ENCODE measurements at regions not wholly inside any gene's neighbourhood (a gene's known extent, or its start where the extent isn't known, plus 50 kb on each side); places are given as distances from the start of the nearest gene placed in this dataset.

- no peak for TF ChIP-seq CTCF (IDR thresholded peaks at IDR 0.05; ENCODE audit: low read depth, low read length)
- POLR2A ChIA-PET: no interaction called here
- H3K9me3 ChIP-seq (ENCODE audit: control insufficient read depth, insufficient read depth, low read length): no peaks in the 10 kb centered on the region
These were observed 163.5 kb upstream of the TCF4 start for GRCh38 chr18:55751476-55751875.

GRCh38 chr18:55748227-55748738, 160.3 kb upstream of the TCF4 start:
- Histone ChIP-seq H3K9me3 (ENCODE audit: control insufficient read depth, insufficient read depth, low read length) (no peaks in the 10 kb centered on the region), H3K27me3 (ENCODE audit: control insufficient read depth, insufficient read depth, low read length) (no peaks in the 10 kb centered on the region), H3K27ac (ENCODE audit: low read depth, low read length) (no peak overlapping the region), H3K4me3 (ENCODE audit: low read depth, low read length) (no peak overlapping the region)
- CTCF ChIA-PET: no interaction called here
- no peak for DNase-seq (ENCODE audit: low read depth, low spot score)
- POLR2A ChIA-PET: no interaction called here
- TF ChIP-seq CTCF (IDR thresholded peaks at IDR 0.05; ENCODE audit: low read depth, low read length): no peak

More at GRCh38 chr18:55751476-55751875, 163.5 kb upstream of the TCF4 start:
- no peak overlapping the region for H3K4me3 ChIP-seq (ENCODE audit: low read depth, low read length)
- CTCF ChIA-PET: no interaction called here
- no peak for DNase-seq (ENCODE audit: low read depth, low spot score)
- H3K27me3 ChIP-seq (ENCODE audit: control insufficient read depth, insufficient read depth, low read length): no peaks in the 10 kb centered on the region
- H3K27ac ChIP-seq (ENCODE audit: low read depth, low read length): no peak overlapping the region

GRCh38 chr18:55744206-55744605, 156.2 kb upstream of the TCF4 start:
- ChIA-PET POLR2A (no interaction called here), CTCF (interaction anchor here (0.9 kb wide), 1 partner anchor 30 kb away, joined by 3 read pairs; no protein-coding TSS in a partner anchor)
- Histone ChIP-seq H3K27me3 (ENCODE audit: control insufficient read depth, insufficient read depth, low read length) (no peaks in the 10 kb centered on the region), H3K4me3 (ENCODE audit: low read depth, low read length) (no peak overlapping the region), H3K27ac (ENCODE audit: low read depth, low read length) (no peak overlapping the region), H3K9me3 (ENCODE audit: control insufficient read depth, insufficient read depth, low read length) (no peaks in the 10 kb centered on the region)
- no peak for DNase-seq (ENCODE audit: low read depth, low spot score)
- no peak for TF ChIP-seq CTCF (IDR thresholded peaks at IDR 0.05; ENCODE audit: low read depth, low read length)

GRCh38 chr18:55743736-55744135, 155.7 kb upstream of the TCF4 start:
- DNase-seq (ENCODE audit: low read depth, low spot score): no peak
- no peak overlapping the region for H3K4me3 ChIP-seq (ENCODE audit: low read depth, low read length)
- H3K9me3 ChIP-seq (ENCODE audit: control insufficient read depth, insufficient read depth, low read length): no peaks in the 10 kb centered on the region
- TF ChIP-seq CTCF (IDR thresholded peaks at IDR 0.05; ENCODE audit: low read depth, low read length): no peak
- CTCF ChIA-PET: interaction anchor here (0.9 kb wide), 1 partner anchor 30 kb away, joined by 3 read pairs; no protein-coding TSS in a partner anchor
- no peaks in the 10 kb centered on the region for H3K27me3 ChIP-seq (ENCODE audit: control insufficient read depth, insufficient read depth, low read length)
- no peak overlapping the region for H3K27ac ChIP-seq (ENCODE audit: low read depth, low read length)
- POLR2A ChIA-PET: interaction anchor here (1.0 kb wide), 1 partner anchor 20 kb away, joined by 3 read pairs; no protein-coding TSS in a partner anchor

- H3K27me3 ChIP-seq (ENCODE audit: control insufficient read depth, insufficient read depth, low read length): no peaks in the 10 kb centered on the region
- DNase-seq (ENCODE audit: low read depth, low spot score): peak; percentile 3
- H3K27ac ChIP-seq (ENCODE audit: low read depth, low read length): no peak overlapping the region
- TF ChIP-seq CTCF (IDR thresholded peaks at IDR 0.05; ENCODE audit: low read depth, low read length): no peak
- ChIA-PET CTCF (interaction anchor here (0.9 kb wide), 2 partner anchors 29 to 402 kb away, joined by 3 to 4 read pairs; no protein-coding TSS in a partner anchor), POLR2A (interaction anchor here (1.0 kb wide), 1 partner anchor 20 kb away, joined by 3 read pairs; no protein-coding TSS in a partner anchor)
- H3K9me3 ChIP-seq (ENCODE audit: control insufficient read depth, insufficient read depth, low read length): no peaks in the 10 kb centered on the region
- no peak overlapping the region for H3K4me3 ChIP-seq (ENCODE audit: low read depth, low read length)
These were observed 155.1 kb upstream of the TCF4 start for GRCh38 chr18:55743133-55743532.

Measured in AG04450 (cell line).